Mesendoderm (in vitro differentiated cells): ENCODE measurements at regions not wholly inside any gene's neighbourhood (a gene's known extent, or its start where the extent isn't known, plus 50 kb on each side); places are given as distances from the start of the nearest gene placed in this dataset.

Source experiments
- DNase-seq: peaks from one replicate; pipeline ENCODE4 v3.0.0; 2013
- H2AK5ac ChIP-seq: 2 replicates; pipeline ENCODE4 v1.6.1; 2013; ENCODE audit warnings: low read length, inconsistent platforms
- H2BK120ac ChIP-seq: 2 replicates; pipeline ENCODE4 v1.6.1; 2013; ENCODE audit warnings: low read depth, mild to moderate bottlenecking, low read length, moderate library complexity, mixed read lengths
- H2BK15ac ChIP-seq: replicated peaks from 2 replicates; pipeline ENCODE4 v1.6.1; 2013; ENCODE audit warnings: low read depth, mild to moderate bottlenecking, moderate library complexity
- H2BK5ac ChIP-seq: 2 replicates; pipeline ENCODE4 v1.6.1; 2013; ENCODE audit warnings: low read length, inconsistent platforms
- H3K18ac ChIP-seq: 2 replicates; pipeline ENCODE4 v1.6.1; 2013; ENCODE audit warnings: mild to moderate bottlenecking, low read length, mixed read lengths
- H3K23ac ChIP-seq: one replicate; pipeline ENCODE4 v1.6.1; 2013; ENCODE audit warnings: low read length
- H3K27ac ChIP-seq: 2 replicates; pipeline ENCODE4 v1.5.1; 2013; ENCODE audit warnings: low read depth, mild to moderate bottlenecking, inconsistent platforms, low read length, moderate library complexity
- H3K27me3 ChIP-seq: 2 replicates; pipeline ENCODE4 v1.6.1; 2013; ENCODE audit warnings: low read length, control low read depth, mild to moderate bottlenecking, inconsistent platforms; ENCODE audit not compliant: insufficient read depth, poor library complexity
- H3K36me3 ChIP-seq: 2 replicates; pipeline ENCODE4 v1.6.1; 2013; ENCODE audit warnings: low read length, inconsistent platforms; ENCODE audit not compliant: control insufficient read depth, insufficient read depth
- H3K4ac ChIP-seq: one replicate; pipeline ENCODE4 v1.6.1; 2013; ENCODE audit warnings: low read depth, mild to moderate bottlenecking, low read length, moderate library complexity
- H3K4me1 ChIP-seq: 2 replicates; pipeline ENCODE4 v1.6.1; 2013; ENCODE audit warnings: low read depth, low read length, inconsistent platforms; ENCODE audit not compliant: control insufficient read depth
- H3K4me2 ChIP-seq: 2 replicates; pipeline ENCODE4 v1.6.1; 2013; ENCODE audit warnings: low read length
- H3K4me3 ChIP-seq: 2 replicates; pipeline ENCODE4 v1.5.1; 2013; ENCODE audit warnings: mild to moderate bottlenecking, low read length
- H3K56ac ChIP-seq: one replicate; pipeline ENCODE4 v1.6.1; 2013; ENCODE audit warnings: low read length
- H3K79me1 ChIP-seq: 2 replicates; pipeline ENCODE4 v1.6.1; 2013; ENCODE audit warnings: low read length, inconsistent platforms
- H3K79me2 ChIP-seq: 2 replicates; pipeline ENCODE4 v1.6.1; 2013; ENCODE audit warnings: mild to moderate bottlenecking, low read length; ENCODE audit not compliant: control insufficient read depth, insufficient read depth
- H3K9ac ChIP-seq: 2 replicates; pipeline ENCODE4 v1.6.1; 2013; ENCODE audit warnings: low read length, inconsistent platforms
- H4K5ac ChIP-seq: one replicate; pipeline ENCODE4 v1.6.1; 2013; ENCODE audit warnings: low read length
- H4K8ac ChIP-seq: one replicate; pipeline ENCODE4 v1.6.1; 2013; ENCODE audit warnings: low read depth, mild to moderate bottlenecking, control low read depth, low read length, moderate library complexity
- WGBS: extraction: QIAGEN DNeasy Blood & Tissue Kit; methylation state at CpG from one replicate; pipeline ENCODE4 v1.1.7; 2013; ENCODE audit warnings: low lambda C conversion rate, missing lambda C conversion rate; ENCODE audit not compliant: insufficient coverage; ENCODE audit errors: extremely low coverage; 5-methylcytosine and 5-hydroxymethylcytosine counted together

DNA sequence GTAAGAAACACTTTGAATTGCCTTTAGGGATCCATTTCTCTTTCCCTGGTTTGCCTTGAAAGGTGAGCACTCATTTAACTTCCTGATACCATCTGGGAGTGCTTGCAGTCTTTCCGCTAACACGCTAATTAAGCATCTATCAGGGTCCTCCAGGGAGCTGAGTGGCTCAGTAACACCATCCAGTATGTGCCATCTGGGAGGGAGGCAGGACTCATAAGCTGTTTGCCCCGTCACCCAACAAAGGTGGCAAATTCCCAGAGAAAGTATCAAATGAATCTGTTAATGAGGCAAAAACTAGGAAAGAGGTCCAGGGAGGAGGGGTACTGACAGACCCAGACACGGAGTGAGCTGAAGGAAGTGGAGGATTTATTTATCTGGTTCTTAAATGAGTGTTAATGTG, 430.9 kb downstream of the HLX start:
- Histone ChIP-seq H3K27me3 (no peaks in the 10 kb centered on the region), H3K18ac (no peak overlapping the region), H2AK5ac (no peak overlapping the region), H4K5ac (no peak overlapping the region), H3K4me1 (no peaks in the 10 kb centered on the region), H3K56ac (no peak overlapping the region), H3K36me3 (no peaks in the 10 kb centered on the region), H3K4me3 (no peak overlapping the region), H3K23ac (no peak overlapping the region), H3K79me1 (no peaks in the 10 kb centered on the region), H2BK120ac (no peak overlapping the region), H3K4ac (no peak overlapping the region), H3K4me2 (no peak overlapping the region), H3K79me2 (no peaks in the 10 kb centered on the region), H3K27ac (peak overlapping the region; percentile 27), H3K9ac (no peak overlapping the region), H2BK5ac (no peak overlapping the region), H4K8ac (no peak overlapping the region), H2BK15ac (no peak overlapping the region)
- no CpG with 5 or more reads among the region's 4 CpGs for WGBS
- peak; percentile 97 for DNase-seq

DNA sequence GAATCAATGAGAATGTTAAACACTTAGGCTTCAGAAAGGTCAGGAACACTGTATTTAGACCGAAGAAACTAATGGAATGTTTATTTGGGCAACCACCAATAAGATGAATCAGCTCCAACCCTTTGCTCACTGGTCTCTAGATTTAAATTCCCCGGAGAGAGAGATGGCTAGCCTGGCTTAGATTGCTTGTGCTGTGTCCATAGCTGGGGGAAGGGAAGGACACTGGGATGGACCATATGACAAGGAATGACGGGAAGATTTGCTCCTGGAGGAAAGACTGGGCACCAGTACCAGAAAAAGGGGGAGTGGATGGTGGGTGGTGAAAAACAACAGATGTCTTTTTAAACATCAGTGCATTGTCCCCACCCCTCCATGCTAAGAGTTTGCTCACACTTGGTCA, 426.6 kb downstream of the DUSP10 start:
- H3K27ac ChIP-seq = no peak overlapping the region
- no peak overlapping the region for H2BK5ac ChIP-seq
- H4K5ac ChIP-seq = no peak overlapping the region
- H2AK5ac ChIP-seq = no peak overlapping the region
- H3K79me2 ChIP-seq = no peaks in the 10 kb centered on the region
- WGBS = no CpG with 5 or more reads among the region's 3 CpGs
- H3K4me3 ChIP-seq = no peak overlapping the region
- peak overlapping the region; percentile 65 for H4K8ac ChIP-seq
- no peak overlapping the region for H2BK15ac ChIP-seq
- H2BK120ac ChIP-seq = no peak overlapping the region
- H3K9ac ChIP-seq = no peak overlapping the region
- H3K4ac ChIP-seq = no peak overlapping the region
- DNase-seq = no peak
- H3K27me3 ChIP-seq = no peaks in the 10 kb centered on the region
- H3K4me1 ChIP-seq = no peaks in the 10 kb centered on the region
- no peak overlapping the region for H3K23ac ChIP-seq
- H3K79me1 ChIP-seq = no peaks in the 10 kb centered on the region
- H3K18ac ChIP-seq = no peak overlapping the region
- no peaks in the 10 kb centered on the region for H3K36me3 ChIP-seq
- H3K4me2 ChIP-seq = no peak overlapping the region
- H3K56ac ChIP-seq = no peak overlapping the region

DNA sequence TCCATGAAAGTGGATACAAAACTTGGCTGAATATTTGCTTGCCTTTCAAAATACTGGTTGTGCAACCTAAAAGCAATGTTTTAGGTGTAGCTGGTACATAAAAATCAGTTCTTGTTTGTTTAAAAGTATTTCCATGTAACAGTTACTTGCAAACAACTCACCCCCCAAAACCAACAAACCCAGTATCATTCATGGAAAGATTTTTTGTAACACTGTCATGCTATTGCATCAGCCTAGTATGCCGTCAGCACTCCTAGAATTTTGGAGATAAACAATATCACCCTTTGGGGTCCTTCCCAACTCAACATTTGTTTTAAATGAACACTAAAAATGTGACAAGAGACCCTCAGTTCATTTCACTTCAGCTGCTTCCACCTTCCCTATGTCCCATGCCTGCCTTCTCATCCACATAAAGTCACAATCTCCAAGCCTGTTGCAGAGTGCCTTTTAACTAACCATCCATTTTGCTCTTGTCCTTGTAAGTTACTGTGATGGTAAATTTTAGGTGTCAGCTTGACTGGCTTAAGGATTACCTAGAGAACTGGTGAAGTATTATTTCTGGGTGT, 425.3 kb downstream of the DUSP10 start:
- no peak overlapping the region for H3K4me2 ChIP-seq
- H3K4me1 ChIP-seq = no peaks in the 10 kb centered on the region
- no peak overlapping the region for H2AK5ac ChIP-seq
- H2BK120ac ChIP-seq = no peak overlapping the region
- no peak overlapping the region for H3K4me3 ChIP-seq
- H3K36me3 ChIP-seq = no peaks in the 10 kb centered on the region
- no peaks in the 10 kb centered on the region for H3K27me3 ChIP-seq
- H3K4ac ChIP-seq = no peak overlapping the region
- no peaks in the 10 kb centered on the region for H3K79me1 ChIP-seq
- no peak overlapping the region for H3K18ac ChIP-seq
- H4K8ac ChIP-seq = no peak overlapping the region
- H3K79me2 ChIP-seq = no peaks in the 10 kb centered on the region
- no peak overlapping the region for H3K23ac ChIP-seq
- DNase-seq = no peak
- WGBS = no CpG with 5 or more reads among the region's 1 CpG
- H4K5ac ChIP-seq = no peak overlapping the region
- H2BK15ac ChIP-seq = no peak overlapping the region
- no peak overlapping the region for H2BK5ac ChIP-seq
- H3K27ac ChIP-seq = no peak overlapping the region
- H3K9ac ChIP-seq = no peak overlapping the region
- no peak overlapping the region for H3K56ac ChIP-seq

DNA sequence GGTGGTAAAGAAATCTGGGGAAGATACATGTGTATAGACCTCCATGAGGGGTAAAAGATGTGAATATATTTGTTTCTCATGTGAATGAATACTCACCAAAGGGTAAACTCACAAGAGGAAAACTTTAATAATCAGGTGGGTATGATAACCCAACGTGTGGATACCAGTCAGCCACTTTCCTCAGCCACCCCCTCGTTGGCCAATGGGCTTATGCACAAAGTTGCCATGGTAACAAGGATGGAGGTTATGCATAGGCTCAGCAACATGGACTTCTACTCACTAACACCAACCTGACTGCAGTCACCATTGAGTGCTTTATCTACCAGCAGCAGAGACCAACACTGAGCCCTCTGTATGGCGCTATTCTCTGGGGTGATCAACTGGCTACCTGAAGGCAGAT, 424.4 kb downstream of the DUSP10 start:
- Histone ChIP-seq H3K4me1 (no peaks in the 10 kb centered on the region), H3K4me2 (no peak overlapping the region), H4K5ac (no peak overlapping the region), H3K4me3 (no peak overlapping the region), H3K36me3 (no peaks in the 10 kb centered on the region), H3K18ac (no peak overlapping the region), H3K27ac (no peak overlapping the region), H3K79me2 (no peaks in the 10 kb centered on the region), H3K9ac (no peak overlapping the region), H2BK5ac (no peak overlapping the region), H3K56ac (no peak overlapping the region), H2BK15ac (no peak overlapping the region), H3K23ac (no peak overlapping the region), H2BK120ac (no peak overlapping the region), H3K79me1 (no peaks in the 10 kb centered on the region), H3K4ac (no peak overlapping the region), H3K27me3 (no peaks in the 10 kb centered on the region), H4K8ac (no peak overlapping the region), H2AK5ac (no peak overlapping the region)
- no peak for DNase-seq
- no CpG with 5 or more reads among the region's 3 CpGs for WGBS

DNA sequence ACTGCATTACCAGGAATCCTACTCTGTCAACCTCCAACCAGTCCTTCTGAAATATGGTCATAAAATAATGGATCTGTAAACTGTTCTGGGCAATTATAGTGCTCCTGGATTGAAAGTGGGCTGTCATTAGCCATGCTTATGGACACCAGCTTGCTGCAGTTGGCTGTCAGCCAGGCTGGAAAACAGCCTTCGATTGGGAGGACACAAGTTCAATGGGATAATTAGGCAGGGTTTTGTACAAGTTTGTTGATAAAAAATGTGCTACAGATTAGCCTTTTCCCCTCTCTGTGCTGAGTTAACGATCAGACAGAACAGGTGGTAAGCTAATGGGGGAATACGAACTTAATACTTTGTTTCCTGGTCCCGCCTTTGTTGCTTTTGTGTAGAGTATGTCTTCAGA, 413.9 kb downstream of the DUSP10 start:
- no peak overlapping the region for H3K4me3 ChIP-seq
- no peak overlapping the region for H4K5ac ChIP-seq
- H3K18ac ChIP-seq = no peak overlapping the region
- H2BK120ac ChIP-seq = no peak overlapping the region
- no peak overlapping the region for H2AK5ac ChIP-seq
- H3K4me1 ChIP-seq = no peaks in the 10 kb centered on the region
- H2BK15ac ChIP-seq = no peak overlapping the region
- H3K79me2 ChIP-seq = no peaks in the 10 kb centered on the region
- no peak for DNase-seq
- no peak overlapping the region for H3K27ac ChIP-seq
- H3K79me1 ChIP-seq = no peaks in the 10 kb centered on the region
- H3K4me2 ChIP-seq = no peak overlapping the region
- no peak overlapping the region for H3K23ac ChIP-seq
- H2BK5ac ChIP-seq = no peak overlapping the region
- H3K36me3 ChIP-seq = no peaks in the 10 kb centered on the region
- no peak overlapping the region for H4K8ac ChIP-seq
- no peaks in the 10 kb centered on the region for H3K27me3 ChIP-seq
- no CpG with 5 or more reads among the region's 4 CpGs for WGBS
- H3K9ac ChIP-seq = no peak overlapping the region
- H3K4ac ChIP-seq = no peak overlapping the region
- no peak overlapping the region for H3K56ac ChIP-seq

DNA sequence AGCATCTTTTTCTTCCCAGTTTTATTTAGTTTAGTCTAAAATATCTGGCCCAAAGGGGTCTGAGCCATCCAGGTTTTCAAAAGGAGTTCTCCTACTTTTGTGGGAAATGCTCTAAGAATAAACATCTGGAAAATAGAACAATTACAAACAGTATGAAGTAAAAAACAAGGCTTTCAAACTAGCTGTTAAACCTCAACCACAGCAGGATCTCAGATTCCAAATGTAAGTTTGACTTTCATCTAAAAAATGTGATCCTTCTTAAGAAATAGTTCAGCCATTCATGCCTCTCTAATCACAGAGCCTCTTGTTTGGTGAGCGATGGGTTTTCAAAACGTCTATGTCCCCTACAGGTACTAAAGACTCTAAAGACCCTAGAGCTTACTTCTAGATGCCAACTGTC, 413.5 kb downstream of the DUSP10 start:
- H3K27ac ChIP-seq = no peak overlapping the region
- no peak overlapping the region for H3K4me2 ChIP-seq
- no CpG with 5 or more reads among the region's 2 CpGs for WGBS
- DNase-seq = no peak
- no peak overlapping the region for H2BK120ac ChIP-seq
- H3K18ac ChIP-seq = no peak overlapping the region
- no peaks in the 10 kb centered on the region for H3K27me3 ChIP-seq
- no peaks in the 10 kb centered on the region for H3K79me2 ChIP-seq
- no peak overlapping the region for H2AK5ac ChIP-seq
- no peak overlapping the region for H4K5ac ChIP-seq
- H3K4ac ChIP-seq = no peak overlapping the region
- H2BK5ac ChIP-seq = no peak overlapping the region
- H4K8ac ChIP-seq = no peak overlapping the region
- no peak overlapping the region for H3K4me3 ChIP-seq
- H3K23ac ChIP-seq = no peak overlapping the region
- H3K4me1 ChIP-seq = no peaks in the 10 kb centered on the region
- H3K79me1 ChIP-seq = no peaks in the 10 kb centered on the region
- no peak overlapping the region for H2BK15ac ChIP-seq
- H3K56ac ChIP-seq = no peak overlapping the region
- H3K9ac ChIP-seq = no peak overlapping the region
- no peaks in the 10 kb centered on the region for H3K36me3 ChIP-seq
